Vagina (tissue), 2 donors: ENCODE measurements at regions not wholly inside any gene's neighbourhood (a gene's known extent, or its start where the extent isn't known, plus 50 kb on each side); places are given as distances from the start of the nearest gene placed in this dataset.

Source experiments
- DNase-seq, 2 donors: peaks; one replicate each; pipeline ENCODE4 v3.0.0-alpha.2; 2017; ENCODE audit errors: extremely low spot score in 2 of 2
- H3K27ac ChIP-seq: fragments of 200-600 bp; sonication (generic); one replicate; pipeline ENCODE4 v1.5.1; 2019
- H3K27me3 ChIP-seq: fragments of 200-600 bp; sonication (generic); one replicate; pipeline ENCODE4 v1.5.1; 2019
- H3K36me3 ChIP-seq, 2 donors: fragments of 200-600 bp; sonication (generic); one replicate each; pipeline ENCODE4 v1.5.1; 2017 to 2019
- H3K4me1 ChIP-seq: fragments of 200-600 bp; sonication (generic); one replicate; pipeline ENCODE4 v1.5.1; 2019
- H3K4me3 ChIP-seq, 2 donors: fragments of 200-600 bp; sonication (generic); 1 replicate in 1 of 2; 2 replicates in 1 of 2; pipeline ENCODE4 v1.5.1; 2016 to 2019
- H3K9me3 ChIP-seq: fragments of 200-600 bp; sonication (generic); one replicate; pipeline ENCODE4 v1.5.1; 2019
- POLR2A ChIP-seq, 2 donors: fragments of 450-650 bp; IDR thresholded peaks; one replicate each; pipeline ENCODE4 v1.6.1; 2017; ENCODE audit warnings: antibody characterized with exemption in 2 of 2, mild to moderate bottlenecking in 2 of 2, moderate library complexity in 2 of 2
- POLR2AphosphoS5 ChIP-seq, 2 donors: sonication (generic); formaldehyde crosslinking; IDR thresholded peaks; one replicate each; pipeline ENCODE4 v1.9.0; 2017; ENCODE audit warnings: antibody characterized with exemption in 2 of 2, mild to moderate bottlenecking in 2 of 2, low read depth in 1 of 2; ENCODE audit not compliant: insufficient read depth in 1 of 2
- intact Hi-C: fragments of 100-400 bp; cut with DNase I; formaldehyde crosslinking; loops from one replicate; pipeline ENCODE4 v1.15.1; 2023
- TF ChIP-seq, protein P1 (sequence below), 3 experiments: fragments of 450-650 bp in 2 of 3; fragments of 200-600 bp in 1 of 3; sonication (generic) in 1 of 3; IDR thresholded peaks; one replicate each; pipeline ENCODE4 v1.5.1; 2017 to 2019; ENCODE audit warnings: antibody characterized with exemption in 3 of 3, mild to moderate bottlenecking in 2 of 3, moderate library complexity in 2 of 3

DNA sequence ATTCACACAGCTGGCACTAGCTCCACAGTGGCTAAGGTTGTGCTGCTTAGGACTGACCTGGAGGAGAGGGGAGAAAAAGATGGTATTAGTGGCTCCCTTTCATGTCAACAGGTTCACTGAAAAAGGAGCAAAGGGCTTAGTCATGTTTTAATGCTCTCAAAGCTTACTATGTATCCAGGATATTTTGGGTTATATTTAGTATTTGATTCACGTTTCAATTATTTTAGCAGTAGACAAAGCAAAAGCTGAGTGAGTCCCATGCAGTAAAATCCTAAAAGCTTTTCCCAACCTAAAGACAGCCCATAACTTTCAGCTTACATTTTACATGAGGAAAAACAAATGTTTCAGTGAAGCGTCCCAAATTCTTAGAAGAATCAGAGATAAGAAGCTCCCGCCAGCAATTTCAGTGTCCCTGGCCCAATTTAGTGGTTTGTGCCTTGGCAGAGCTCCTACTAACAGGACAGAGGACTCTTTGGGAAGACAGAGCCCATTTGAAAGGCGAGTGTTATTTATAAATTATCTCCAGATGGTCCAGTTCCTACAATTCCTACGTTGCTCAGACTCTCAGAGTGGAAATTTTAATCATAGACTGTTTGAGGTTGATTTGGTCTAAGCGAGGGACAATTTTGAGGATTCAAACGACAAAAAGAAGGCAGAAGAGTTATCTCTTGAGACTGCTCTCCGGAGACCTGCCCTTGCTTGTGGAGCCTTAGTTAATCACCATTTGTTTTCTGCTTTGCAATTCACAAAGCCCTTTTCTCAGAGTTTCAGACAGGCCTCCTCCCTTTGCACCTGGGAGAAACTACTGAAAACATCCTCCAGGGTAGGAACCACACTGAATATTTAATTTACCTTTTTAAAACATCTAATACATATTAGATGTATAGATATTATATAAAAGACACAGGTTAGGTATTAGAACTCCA, 225.0 kb upstream of the ANKRD55 start:
- Histone ChIP-seq H3K27ac (peak overlapping the region; percentile 16), H3K4me3 (no peak overlapping the region), H3K4me1 (peaks cover 27% of the 10 kb centered on the region), H3K9me3 (no peaks in the 10 kb centered on the region), H3K27me3 (no peaks in the 10 kb centered on the region), H3K36me3 (no peaks in the 10 kb centered on the region)
- TF ChIP-seq, protein P1, sequence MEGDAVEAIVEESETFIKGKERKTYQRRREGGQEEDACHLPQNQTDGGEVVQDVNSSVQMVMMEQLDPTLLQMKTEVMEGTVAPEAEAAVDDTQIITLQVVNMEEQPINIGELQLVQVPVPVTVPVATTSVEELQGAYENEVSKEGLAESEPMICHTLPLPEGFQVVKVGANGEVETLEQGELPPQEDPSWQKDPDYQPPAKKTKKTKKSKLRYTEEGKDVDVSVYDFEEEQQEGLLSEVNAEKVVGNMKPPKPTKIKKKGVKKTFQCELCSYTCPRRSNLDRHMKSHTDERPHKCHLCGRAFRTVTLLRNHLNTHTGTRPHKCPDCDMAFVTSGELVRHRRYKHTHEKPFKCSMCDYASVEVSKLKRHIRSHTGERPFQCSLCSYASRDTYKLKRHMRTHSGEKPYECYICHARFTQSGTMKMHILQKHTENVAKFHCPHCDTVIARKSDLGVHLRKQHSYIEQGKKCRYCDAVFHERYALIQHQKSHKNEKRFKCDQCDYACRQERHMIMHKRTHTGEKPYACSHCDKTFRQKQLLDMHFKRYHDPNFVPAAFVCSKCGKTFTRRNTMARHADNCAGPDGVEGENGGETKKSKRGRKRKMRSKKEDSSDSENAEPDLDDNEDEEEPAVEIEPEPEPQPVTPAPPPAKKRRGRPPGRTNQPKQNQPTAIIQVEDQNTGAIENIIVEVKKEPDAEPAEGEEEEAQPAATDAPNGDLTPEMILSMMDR (IDR thresholded peaks at IDR 0.05), result no peak
- TF ChIP-seq POLR2AphosphoS5 (IDR thresholded peaks at IDR 0.05; ENCODE audit: insufficient read depth in 1 of 2, low read depth in 1 of 2), result no peak
- no peak for TF ChIP-seq POLR2A (IDR thresholded peaks at IDR 0.05)
- DNase-seq, result peak in 1 of 2 donors; percentile 29
- intact Hi-C loops, result no loop called here

DNA sequence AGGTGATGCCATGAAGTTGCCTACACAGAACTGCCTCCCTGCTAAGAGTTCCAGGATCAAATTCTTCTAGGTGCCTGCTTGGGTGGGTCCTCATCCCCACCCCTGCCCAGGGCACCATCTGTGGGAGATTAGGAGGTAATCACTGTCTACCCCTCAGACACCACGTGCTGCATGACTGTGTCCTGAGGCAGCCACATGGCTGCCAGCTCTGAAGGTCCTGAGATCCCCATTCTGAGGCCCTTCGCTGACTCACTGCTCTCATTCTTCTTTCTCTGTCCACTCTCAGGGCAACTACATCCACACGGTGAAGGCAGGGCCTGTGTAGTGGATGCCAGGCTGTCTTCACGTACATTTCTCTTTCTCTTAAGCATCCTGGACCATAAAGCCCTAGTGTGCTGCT, 222.9 kb upstream of the ANKRD55 start:
- intact Hi-C loops, result no loop called here
- peaks cover 29% of the 10 kb centered on the region for H3K4me1 ChIP-seq

DNA sequence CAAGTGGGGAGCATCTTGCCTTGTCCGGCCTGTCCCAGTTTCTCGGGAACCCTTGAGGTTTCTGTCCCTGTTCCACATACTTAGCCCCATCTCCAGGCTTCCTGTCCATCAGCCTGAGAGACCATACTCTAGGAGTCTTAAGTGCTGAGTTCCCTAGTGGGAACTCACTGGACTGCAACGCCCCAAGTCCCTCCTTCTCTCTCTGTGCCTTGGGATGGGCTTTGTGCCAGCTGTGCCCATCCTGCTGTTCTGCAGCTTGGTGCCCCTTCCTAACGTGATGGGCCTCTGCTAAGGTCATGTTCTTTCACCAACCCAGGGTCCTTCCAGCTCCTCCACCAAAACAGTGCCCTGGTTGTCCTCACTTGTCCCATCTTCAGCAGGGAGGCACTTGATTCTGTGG, 222.3 kb upstream of the ANKRD55 start:
- intact Hi-C loops, result no loop called here
- H3K9me3 ChIP-seq, result no peaks in the 10 kb centered on the region
- TF ChIP-seq POLR2A (IDR thresholded peaks at IDR 0.05), result no peak
- TF ChIP-seq POLR2AphosphoS5 (IDR thresholded peaks at IDR 0.05; ENCODE audit: insufficient read depth in 1 of 2, low read depth in 1 of 2), result no peak
- TF ChIP-seq, protein P1 (IDR thresholded peaks at IDR 0.05), result no peak
- no peak overlapping the region for H3K27ac ChIP-seq
- H3K4me1 ChIP-seq, result peaks cover 25% of the 10 kb centered on the region
- no peak overlapping the region for H3K4me3 ChIP-seq
- no peaks in the 10 kb centered on the region for H3K36me3 ChIP-seq
- DNase-seq, result peak in 1 of 2 donors; percentile 62
- no peaks in the 10 kb centered on the region for H3K27me3 ChIP-seq

More for the DNA sequence above, 222.9 kb upstream of the ANKRD55 start:
- TF ChIP-seq, protein P1 (IDR thresholded peaks at IDR 0.05), result no peak
- DNase-seq, result no peak
- Histone ChIP-seq H3K9me3 (no peaks in the 10 kb centered on the region), H3K27me3 (no peaks in the 10 kb centered on the region), H3K27ac (no peak overlapping the region), H3K36me3 (no peaks in the 10 kb centered on the region), H3K4me3 (no peak overlapping the region)

DNA sequence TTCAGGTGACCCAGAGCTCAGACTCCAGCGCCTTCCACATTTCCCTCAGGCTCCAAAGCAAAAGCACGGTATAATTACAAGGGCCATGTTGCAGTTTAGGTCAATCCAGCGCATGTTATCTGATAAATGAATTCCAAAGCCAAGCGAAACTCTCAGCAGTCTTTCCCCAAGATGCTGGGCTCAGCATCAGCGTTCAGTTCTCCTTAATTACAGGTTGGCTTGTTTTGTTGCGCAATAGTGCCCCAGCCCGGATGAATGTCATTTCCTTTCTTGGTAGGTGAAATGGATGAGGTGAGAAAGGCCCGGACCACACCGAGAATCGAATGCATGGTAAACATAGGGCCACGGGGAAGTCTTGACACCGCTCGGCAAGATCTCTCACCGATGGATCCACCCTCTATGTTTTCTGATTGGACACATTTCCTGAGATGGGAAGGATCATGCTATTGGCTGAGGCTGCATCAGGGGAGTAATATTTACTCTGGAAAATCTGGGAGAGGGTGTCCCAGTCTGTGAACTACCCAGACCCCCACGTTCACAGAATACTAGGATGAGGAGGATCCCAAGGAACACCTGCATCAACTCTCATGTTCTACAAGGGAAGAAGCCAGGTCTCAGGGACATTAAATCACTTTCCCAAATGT, 221.2 kb upstream of the ANKRD55 start:
- Histone ChIP-seq H3K4me1 (peaks cover 20% of the 10 kb centered on the region), H3K36me3 (no peaks in the 10 kb centered on the region), H3K4me3 (no peak overlapping the region), H3K9me3 (no peaks in the 10 kb centered on the region), H3K27me3 (no peaks in the 10 kb centered on the region), H3K27ac (no peak overlapping the region)
- intact Hi-C loops, result no loop called here
- TF ChIP-seq POLR2A (IDR thresholded peaks at IDR 0.05) (no peak), POLR2AphosphoS5 (IDR thresholded peaks at IDR 0.05; ENCODE audit: insufficient read depth in 1 of 2, low read depth in 1 of 2) (no peak)
- TF ChIP-seq, protein P1 (IDR thresholded peaks at IDR 0.05), result no peak
- peak in 1 of 2 donors; percentile 27 for DNase-seq

DNA sequence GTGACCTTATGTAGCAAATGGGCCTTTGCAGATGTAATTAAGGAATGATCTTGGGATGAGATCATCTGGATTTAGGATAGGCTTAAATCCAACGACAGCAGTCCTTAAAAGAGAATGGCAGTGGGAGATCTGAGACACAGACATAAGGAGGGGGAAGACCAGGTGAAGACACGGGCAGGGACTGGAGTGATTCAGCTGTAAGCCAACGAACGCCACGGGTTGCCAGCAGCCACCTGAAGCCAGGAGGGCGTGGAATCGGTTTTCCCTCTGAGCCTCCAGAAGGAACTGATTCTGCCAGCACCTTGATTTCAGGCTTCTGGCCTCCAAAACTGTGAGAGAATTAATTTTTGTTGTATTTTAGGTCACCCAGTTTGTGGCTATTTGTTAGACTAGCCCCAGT, 218.6 kb upstream of the ANKRD55 start:
- Histone ChIP-seq H3K9me3 (no peaks in the 10 kb centered on the region), H3K27ac (no peak overlapping the region), H3K4me3 (no peak overlapping the region), H3K36me3 (no peaks in the 10 kb centered on the region), H3K4me1 (peaks cover 7% of the 10 kb centered on the region), H3K27me3 (no peaks in the 10 kb centered on the region)
- DNase-seq, result peak in 1 of 2 donors; percentile 27
- TF ChIP-seq POLR2AphosphoS5 (IDR thresholded peaks at IDR 0.05; ENCODE audit: insufficient read depth in 1 of 2, low read depth in 1 of 2), result no peak
- no peak for TF ChIP-seq POLR2A (IDR thresholded peaks at IDR 0.05)
- TF ChIP-seq, protein P1 (IDR thresholded peaks at IDR 0.05), result no peak
- intact Hi-C loops, result no loop called here
